Prostate gland (tissue), 2 donors: ENCODE measurements at regions not wholly inside any gene's neighbourhood (a gene's known extent, or its start where the extent isn't known, plus 50 kb on each side); places are given as distances from the start of the nearest gene placed in this dataset.

Experiments used
- DNase-seq: peaks from one replicate; pipeline ENCODE4 v3.0.0-alpha.2; 2019; ENCODE audit warnings: low spot score
- H3K27ac ChIP-seq, 2 donors: fragments of 200-600 bp; sonication (generic); 2 replicates each; pipeline ENCODE4 v1.5.1; 2017 to 2019
- H3K27me3 ChIP-seq: fragments of 200-600 bp; sonication (generic); replicated peaks from 2 replicates; pipeline ENCODE4 v1.5.1; 2019; ENCODE audit not compliant: insufficient read depth
- H3K36me3 ChIP-seq, 2 donors: fragments of 200-600 bp; sonication (generic); 1 replicate in 1 of 2; 2 replicates in 1 of 2; pipeline versions ENCODE4 v1.5.1 to v1.8.1; 2017 to 2019
- H3K4me1 ChIP-seq: fragments of 200-600 bp; sonication (generic); replicated peaks from 2 replicates; pipeline ENCODE4 v1.5.1; 2019
- H3K4me3 ChIP-seq, 2 donors: fragments of 200-600 bp; sonication (generic); 2 replicates each; pipeline ENCODE4 v1.5.1; 2017 to 2019
- H3K9me3 ChIP-seq: fragments of 200-600 bp; sonication (generic); 2 replicates; pipeline ENCODE4 v1.5.1; 2017
- CTCF ChIP-seq, 4 experiments: fragments of 200-600 bp in 2 of 4; fragments of 450-650 bp in 2 of 4; sonication (generic) in 2 of 4; IDR thresholded peaks; 1 replicate in 3 of 4; 2 replicates in 1 of 4; pipeline ENCODE4 v1.5.1; 2016 to 2019; ENCODE audit warnings: antibody characterized with exemption in 4 of 4, mild to moderate bottlenecking in 2 of 4, moderate library complexity in 2 of 4
- POLR2A ChIP-seq: fragments of 450-650 bp; IDR thresholded peaks from one replicate; pipeline ENCODE4 v1.6.1; 2016; ENCODE audit warnings: antibody characterized with exemption, mild to moderate bottlenecking
- POLR2AphosphoS5 ChIP-seq: sonication (generic); formaldehyde crosslinking; IDR thresholded peaks from one replicate; pipeline ENCODE4 v1.6.1; 2017; ENCODE audit warnings: antibody characterized with exemption
- WGBS: methylation state at CpG from one replicate; pipeline ENCODE4 v1.1.5; 2018; 5-methylcytosine and 5-hydroxymethylcytosine counted together
- intact Hi-C: fragments of 100-400 bp; cut with DNase I; formaldehyde crosslinking; loops from one replicate; pipeline ENCODE4 v1.14.2; 2022

- 29% methylated on average over 3 of the region's 3 CpGs for WGBS
Measured at GRCh38 chr20:60152792-60153191, 194.6 kb downstream of the CDH26 start.

GRCh38 chr20:60160451-60161145 is 202.4 kb downstream of the CDH26 start:
- no peaks in the 10 kb centered on the region for H3K4me1 ChIP-seq
- WGBS, result 61% methylated on average over 2 of the region's 2 CpGs
- TF ChIP-seq CTCF (IDR thresholded peaks at IDR 0.05) (no peak), POLR2AphosphoS5 (no peak), POLR2A (no peak)

More at GRCh38 chr20:60152792-60153191, 194.6 kb downstream of the CDH26 start:
- no peaks in the 10 kb centered on the region for H3K27me3 ChIP-seq
- no peak for DNase-seq
- no peak for TF ChIP-seq POLR2A
- no peak for TF ChIP-seq POLR2AphosphoS5
- no peak for TF ChIP-seq CTCF (IDR thresholded peaks at IDR 0.05)
- no peak overlapping the region for H3K4me3 ChIP-seq
- H3K9me3 ChIP-seq, result no peaks in the 10 kb centered on the region
- intact Hi-C loops, result no loop called here
- no peaks in the 10 kb centered on the region for H3K36me3 ChIP-seq
- H3K4me1 ChIP-seq, result no peaks in the 10 kb centered on the region
- no peak overlapping the region for H3K27ac ChIP-seq

GRCh38 chr20:60167812-60168211 is 209.6 kb downstream of the CDH26 start:
- Histone ChIP-seq H3K4me1 (no peaks in the 10 kb centered on the region), H3K9me3 (no peaks in the 10 kb centered on the region), H3K4me3 (no peak overlapping the region), H3K27me3 (no peaks in the 10 kb centered on the region), H3K36me3 (no peaks in the 10 kb centered on the region), H3K27ac (no peak overlapping the region)
- 78% methylated on average over 1 of the region's 1 CpG for WGBS
- no peak for DNase-seq
- TF ChIP-seq CTCF (IDR thresholded peaks at IDR 0.05), result no peak
- no peak for TF ChIP-seq POLR2A
- TF ChIP-seq POLR2AphosphoS5, result no peak
- intact Hi-C loops, result no loop called here

More at GRCh38 chr20:60160451-60161145, 202.4 kb downstream of the CDH26 start:
- H3K4me3 ChIP-seq, result no peak overlapping the region
- intact Hi-C loops, result no loop called here
- no peaks in the 10 kb centered on the region for H3K27me3 ChIP-seq
- DNase-seq, result no peak
- H3K36me3 ChIP-seq, result no peaks in the 10 kb centered on the region
- H3K27ac ChIP-seq, result no peak overlapping the region
- H3K9me3 ChIP-seq, result no peaks in the 10 kb centered on the region

- Histone ChIP-seq H3K9me3 (no peaks in the 10 kb centered on the region), H3K36me3 (no peaks in the 10 kb centered on the region), H3K4me1 (no peaks in the 10 kb centered on the region), H3K27me3 (no peaks in the 10 kb centered on the region), H3K27ac (no peak overlapping the region), H3K4me3 (no peak overlapping the region)
- WGBS, result 77% methylated on average over 1 of the region's 1 CpG
- intact Hi-C loops, result no loop called here
- DNase-seq, result no peak
- TF ChIP-seq CTCF (IDR thresholded peaks at IDR 0.05) (no peak), POLR2A (no peak), POLR2AphosphoS5 (no peak)
Measured at GRCh38 chr20:60168963-60169362, 210.7 kb downstream of the CDH26 start.

- TF ChIP-seq POLR2AphosphoS5 (no peak), CTCF (IDR thresholded peaks at IDR 0.05) (no peak), POLR2A (no peak)
- no peak for DNase-seq
- Histone ChIP-seq H3K36me3 (no peaks in the 10 kb centered on the region), H3K4me1 (no peaks in the 10 kb centered on the region), H3K9me3 (no peaks in the 10 kb centered on the region), H3K4me3 (no peak overlapping the region), H3K27me3 (no peaks in the 10 kb centered on the region), H3K27ac (no peak overlapping the region)
- 69% methylated on average over 3 of the region's 3 CpGs for WGBS
- intact Hi-C loops, result no loop called here
Measured at GRCh38 chr20:60170116-60170515, 211.9 kb downstream of the CDH26 start.
